Keratinocyte (primary cell): ENCODE measurements at regions not wholly inside any gene's neighbourhood (a gene's known extent, or its start where the extent isn't known, plus 50 kb on each side); places are given as distances from the start of the nearest gene placed in this dataset.

Experiments
- DNase-seq: peaks from one replicate; pipeline ENCODE4 v3.0.0-alpha.2; 2011; ENCODE audit warnings: low read depth, missing footprints, low spot score
- FAIRE-seq: peaks from 2 replicates; lab custom pipeline; 2011; peaks lifted over from hg19 to GRCh38; lab: Jason Lieb, UNC
- H2AFZ ChIP-seq: 2 replicates; pipeline ENCODE4 v1.6.0; 2012; ENCODE audit warnings: low read length, control low read depth, inconsistent platforms; ENCODE audit not compliant: control insufficient read depth
- H3K27ac ChIP-seq: 2 replicates; pipeline ENCODE4 v1.5.1; 2011; ENCODE audit warnings: low read length; ENCODE audit not compliant: control insufficient read depth, insufficient read depth
- H3K27me3 ChIP-seq: 3 replicates; pipeline ENCODE4 v1.6.0; 2011; ENCODE audit warnings: low read length; ENCODE audit not compliant: control insufficient read depth, insufficient read depth; ENCODE audit errors: extremely low read depth
- H3K36me3 ChIP-seq, 2 experiments: 2 replicates in 1 of 2; 3 replicates in 1 of 2; pipeline ENCODE4 v1.5.1; 2011; ENCODE audit warnings: low read length in 2 of 2, mild to moderate bottlenecking in 1 of 2; ENCODE audit not compliant: control insufficient read depth in 2 of 2, insufficient read depth in 2 of 2; ENCODE audit errors: extremely low read depth in 1 of 2
- H3K4me1 ChIP-seq: 3 replicates; pipeline ENCODE4 v1.5.1; 2011; ENCODE audit warnings: low read length; ENCODE audit not compliant: control insufficient read depth, insufficient read depth; ENCODE audit errors: extremely low read depth
- H3K4me2 ChIP-seq: 3 replicates; pipeline ENCODE4 v1.6.0; 2011; ENCODE audit warnings: low read depth, low read length; ENCODE audit not compliant: control insufficient read depth, insufficient read depth; ENCODE audit errors: extremely low read depth
- H3K4me3 ChIP-seq, 3 experiments: fragments of 200-600 bp in 1 of 3; sonication (generic) in 1 of 3; 2 replicates in 2 of 3; 3 replicates in 1 of 3; pipeline ENCODE4 v1.5.1; 2011 to 2016; ENCODE audit warnings: low read length in 3 of 3, mild to moderate bottlenecking in 3 of 3, control low read depth in 2 of 3, inconsistent platforms in 1 of 3, low read depth in 1 of 3, mixed read lengths in 1 of 3, mixed run types in 1 of 3, moderate library complexity in 1 of 3; ENCODE audit not compliant: control insufficient read depth in 2 of 3, insufficient read depth in 2 of 3; ENCODE audit errors: extremely low read depth in 1 of 3
- H3K79me2 ChIP-seq: 2 replicates; pipeline ENCODE4 v1.6.0; 2012; ENCODE audit warnings: low read length; ENCODE audit not compliant: control insufficient read depth, insufficient read depth
- H3K9ac ChIP-seq: 3 replicates; pipeline ENCODE4 v1.6.0; 2011; ENCODE audit warnings: low read length; ENCODE audit not compliant: control insufficient read depth, insufficient read depth; ENCODE audit errors: extremely low read depth
- H3K9me1 ChIP-seq: 3 replicates; pipeline ENCODE4 v1.6.0; 2011; ENCODE audit warnings: low read length; ENCODE audit not compliant: control insufficient read depth, insufficient read depth; ENCODE audit errors: extremely low read depth
- H3K9me3 ChIP-seq: 2 replicates; pipeline ENCODE4 v1.5.1; 2012; ENCODE audit warnings: low read depth, low read length; ENCODE audit not compliant: control insufficient read depth
- H4K20me1 ChIP-seq: 3 replicates; pipeline ENCODE4 v1.6.0; 2011; ENCODE audit warnings: low read length; ENCODE audit not compliant: control insufficient read depth, insufficient read depth; ENCODE audit errors: extremely low read depth
- CTCF ChIP-seq, 3 experiments: IDR thresholded peaks in 1 of 3; conservative IDR thresholded peaks in 1 of 3; optimal IDR thresholded peaks in 1 of 3; 2 replicates in 2 of 3; 3 replicates in 1 of 3; pipeline versions ENCODE3 to v1.5.1; 2011; ENCODE audit warnings: low read length in 3 of 3, mild to moderate bottlenecking in 3 of 3, moderate library complexity in 2 of 3, control low read depth in 1 of 3, inconsistent platforms in 1 of 3; ENCODE audit not compliant: insufficient read depth in 2 of 3; ENCODE audit errors: extremely low read depth in 1 of 3
- EZH2 ChIP-seq: IDR thresholded peaks from one replicate; pipeline ENCODE4 v1.6.1; 2012; ENCODE audit warnings: inconsistent platforms, mild to moderate bottlenecking, low read length, moderate library complexity
- dilution Hi-C: fragments of 300-500 bp; cut with MboI; formaldehyde crosslinking; loops from one replicate; pipeline ENCODE4 v1.7.0; 2020; ENCODE audit warnings: low sequenced_read_pairs; ENCODE audit not compliant: extremely low pct_ligation_motif_present

- FAIRE-seq (no peak), DNase-seq (no peak)
- dilution Hi-C loops, result no loop called here
- TF ChIP-seq EZH2 (no peak), CTCF (optimal IDR thresholded peaks at IDR 0.05 in 1 of 3, IDR thresholded peaks at IDR 0.05 in 1 of 3, conservative IDR thresholded peaks at IDR 0.05 in 1 of 3; ENCODE audit: extremely low read depth in 1 of 3, insufficient read depth in 2 of 3, low read length in 3 of 3) (no peak)
- no peaks in the 10 kb centered on the region for H3K27me3 ChIP-seq
- no peaks in the 10 kb centered on the region for H3K36me3 ChIP-seq
- H2AFZ ChIP-seq, result no peak overlapping the region
- no peak overlapping the region for H3K4me2 ChIP-seq
- H3K4me3 ChIP-seq, result no peak overlapping the region
- H3K79me2 ChIP-seq, result no peaks in the 10 kb centered on the region
- H3K9me3 ChIP-seq, result no peaks in the 10 kb centered on the region
- H3K4me1 ChIP-seq, result no peaks in the 10 kb centered on the region
- H3K27ac ChIP-seq, result no peak overlapping the region
- no peak overlapping the region for H3K9ac ChIP-seq
- no peaks in the 10 kb centered on the region for H4K20me1 ChIP-seq
- H3K9me1 ChIP-seq, result no peaks in the 10 kb centered on the region
These were observed 255.4 kb downstream of the NKX6-1 start for GRCh38 chr4:84243685-84244084.

GRCh38 chr4:84239278-84239845, 259.7 kb downstream of the NKX6-1 start:
- Histone ChIP-seq H3K27me3 (no peaks in the 10 kb centered on the region), H3K9ac (no peak overlapping the region), H2AFZ (no peak overlapping the region), H3K4me3 (no peak overlapping the region), H4K20me1 (no peaks in the 10 kb centered on the region), H3K4me1 (no peaks in the 10 kb centered on the region), H3K9me3 (no peaks in the 10 kb centered on the region), H3K9me1 (no peaks in the 10 kb centered on the region), H3K27ac (no peak overlapping the region), H3K4me2 (no peak overlapping the region), H3K79me2 (no peaks in the 10 kb centered on the region), H3K36me3 (no peaks in the 10 kb centered on the region)
- FAIRE-seq (no peak), DNase-seq (no peak)
- TF ChIP-seq EZH2 (no peak), CTCF (optimal IDR thresholded peaks at IDR 0.05 in 1 of 3, IDR thresholded peaks at IDR 0.05 in 1 of 3, conservative IDR thresholded peaks at IDR 0.05 in 1 of 3; ENCODE audit: extremely low read depth in 1 of 3, insufficient read depth in 2 of 3, low read length in 3 of 3) (no peak)
- dilution Hi-C loops, result no loop called here
